ENCODE measurements at regions not wholly inside any gene's neighbourhood (a gene's known extent, or its start where the extent isn't known, plus 50 kb on each side); places are given as distances from the start of the nearest gene placed in this dataset.

GRCh38 chr7:132678656-132679055 is 102.4 kb upstream of the PLXNA4 start:
- H3K36me3 ChIP-seq = no peaks in the 10 kb centered on the region
- ATAC-seq (no peak), DNase-seq (no peak), FAIRE-seq (no peak)
- H3K9me3 ChIP-seq = no peaks in the 10 kb centered on the region
- no peak overlapping the region for H3K27ac ChIP-seq
- no peak overlapping the region for H3K4me3 ChIP-seq
- TF ChIP-seq CTCF (IDR thresholded peaks at IDR 0.05) = no peak
- H3K27me3 ChIP-seq = no peaks in the 10 kb centered on the region
- 72 to 78% methylated on average over 2 of the region's 2 CpGs for WGBS, 2 donors
- no peaks in the 10 kb centered on the region for H3K4me1 ChIP-seq
- intact Hi-C loops (cut with DNase I) = no loop called here

GRCh38 chr7:132677918-132678317 is 101.6 kb upstream of the PLXNA4 start:
- no peak for TF ChIP-seq CTCF (IDR thresholded peaks at IDR 0.05)
- FAIRE-seq (no peak), DNase-seq (no peak), ATAC-seq (no peak)
- Histone ChIP-seq H3K4me3 (no peak overlapping the region), H3K27me3 (no peaks in the 10 kb centered on the region), H3K9me3 (no peaks in the 10 kb centered on the region), H3K36me3 (no peaks in the 10 kb centered on the region), H3K4me1 (no peaks in the 10 kb centered on the region), H3K27ac (no peak overlapping the region)
- 87 to 88% methylated on average over 5 of the region's 5 CpGs for WGBS, 2 donors
- intact Hi-C loops (cut with DNase I) = no loop called here

GRCh38 chr7:132672200-132672990 is 96.1 kb upstream of the PLXNA4 start:
- FAIRE-seq = no peak
- intact Hi-C loops (cut with DNase I) = no loop called here
- H3K4me1 ChIP-seq = no peaks in the 10 kb centered on the region
- no peaks in the 10 kb centered on the region for H3K36me3 ChIP-seq
- no peak for DNase-seq
- no peak overlapping the region for H3K4me3 ChIP-seq
- H3K27me3 ChIP-seq = no peaks in the 10 kb centered on the region
- TF ChIP-seq CTCF (IDR thresholded peaks at IDR 0.05) = no peak
- H3K27ac ChIP-seq = no peak overlapping the region
- 80 to 87% methylated on average over 9 of the region's 9 CpGs for WGBS, 2 donors
- no peak for ATAC-seq
- H3K9me3 ChIP-seq = no peaks in the 10 kb centered on the region

GRCh38 chr7:132666774-132667172 is 90.5 kb upstream of the PLXNA4 start:
- no peak for FAIRE-seq
- no peak for DNase-seq
- Histone ChIP-seq H3K27ac (peak overlapping the region in 1 of 4 donors; percentile 35), H3K27me3 (no peaks in the 10 kb centered on the region), H3K9me3 (no peaks in the 10 kb centered on the region), H3K4me3 (no peak overlapping the region), H3K4me1 (no peaks in the 10 kb centered on the region), H3K36me3 (no peaks in the 10 kb centered on the region)
- ATAC-seq = peak in 3 of 4 donors; percentile 12 to 35 (median 31)
- intact Hi-C loops (cut with DNase I) = no loop called here
- no peak for TF ChIP-seq CTCF (IDR thresholded peaks at IDR 0.05)
- WGBS, 2 donors = 72 to 93% methylated on average over 2 of the region's 2 CpGs

- intact Hi-C loops (cut with DNase I) = no loop called here
- WGBS, 2 donors = 75 to 81% methylated on average over 3 of the region's 3 CpGs
- no peak for FAIRE-seq
- no peaks in the 10 kb centered on the region for H3K9me3 ChIP-seq
- no peak for DNase-seq
- H3K4me3 ChIP-seq = no peak overlapping the region
- peak in 3 of 4 donors; percentile 40 to 70 (median 59) for ATAC-seq
- no peaks in the 10 kb centered on the region for H3K36me3 ChIP-seq
- H3K4me1 ChIP-seq = no peaks in the 10 kb centered on the region
- H3K27me3 ChIP-seq = no peaks in the 10 kb centered on the region
- TF ChIP-seq CTCF (IDR thresholded peaks at IDR 0.05) = no peak
- H3K27ac ChIP-seq = peak overlapping the region in 1 of 4 donors; percentile 35
Measured at GRCh38 chr7:132666071-132666773, 90.0 kb upstream of the PLXNA4 start.
